ENCODE measurements at regions not wholly inside any gene's neighbourhood (a gene's known extent, or its start where the extent isn't known, plus 50 kb on each side); places are given as distances from the start of the nearest gene placed in this dataset.
"Not testable (repeated sequence)": the region's sequence is repeated elsewhere in the genome, so short reads cannot be mapped to it uniquely, and the experiment has no call there.

DNA sequence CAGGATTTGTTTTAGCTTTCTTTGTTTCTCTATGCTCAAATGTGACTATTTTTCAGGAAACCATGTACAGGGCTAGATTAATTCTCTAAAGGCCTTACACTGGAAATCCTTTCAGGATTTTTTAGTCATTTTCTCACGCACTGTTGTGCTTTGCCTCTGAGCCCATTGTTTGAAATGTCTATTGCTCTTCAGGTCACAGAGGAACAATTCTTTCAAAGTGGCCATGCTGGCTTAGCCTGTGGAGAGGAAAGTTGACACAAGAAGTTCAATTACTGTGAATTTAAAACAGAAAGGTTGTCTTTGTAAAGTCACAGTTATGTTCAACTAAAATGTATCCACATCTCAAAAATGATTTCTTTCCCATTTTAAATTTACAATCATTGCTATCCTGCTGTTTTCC, 1071.7 kb upstream of the POT1 start:
- no peak for DNase-seq (ENCODE audit: low read depth in 2 of 2)

DNA sequence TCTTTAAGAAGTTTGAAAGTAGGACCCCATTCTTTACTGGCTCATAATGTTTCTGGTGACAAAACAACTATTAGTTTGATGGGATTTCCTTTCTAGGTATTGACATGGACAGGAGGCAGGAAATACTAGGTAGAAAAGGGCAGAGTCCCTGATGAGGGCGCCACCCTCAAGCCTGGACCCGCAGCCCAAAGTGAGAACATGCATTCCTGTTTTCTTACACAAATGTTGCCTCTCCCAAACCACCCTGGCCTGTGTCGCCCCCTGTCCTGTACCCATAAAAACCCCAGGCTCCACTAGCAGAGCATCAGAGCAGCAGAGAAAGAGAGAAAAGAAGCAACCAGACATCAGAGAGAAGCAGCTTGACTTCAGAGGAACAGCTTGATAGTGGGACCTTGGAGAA, 1055.2 kb upstream of the POT1 start:
- no peak for DNase-seq (ENCODE audit: low read depth in 2 of 2)

DNA sequence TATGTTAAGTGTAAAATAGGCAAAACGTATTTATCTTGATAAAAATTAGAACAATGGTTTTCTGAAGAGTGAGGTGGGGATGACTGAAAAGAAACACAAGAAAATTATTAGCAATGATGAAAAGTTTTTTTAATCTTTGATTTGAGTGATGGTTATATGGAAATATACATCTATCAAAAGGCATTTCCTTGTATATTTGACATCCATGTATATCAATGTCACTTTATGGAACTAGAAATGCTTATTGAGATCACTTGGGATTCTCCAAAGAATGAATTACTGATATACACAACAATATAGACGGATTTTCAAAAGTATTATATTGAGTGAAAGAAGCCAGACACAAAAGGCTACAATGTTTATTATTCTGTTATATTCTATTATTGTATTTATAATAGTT, 1042.0 kb upstream of the POT1 start:
- no peak for DNase-seq (ENCODE audit: low read depth in 2 of 2)

DNA sequence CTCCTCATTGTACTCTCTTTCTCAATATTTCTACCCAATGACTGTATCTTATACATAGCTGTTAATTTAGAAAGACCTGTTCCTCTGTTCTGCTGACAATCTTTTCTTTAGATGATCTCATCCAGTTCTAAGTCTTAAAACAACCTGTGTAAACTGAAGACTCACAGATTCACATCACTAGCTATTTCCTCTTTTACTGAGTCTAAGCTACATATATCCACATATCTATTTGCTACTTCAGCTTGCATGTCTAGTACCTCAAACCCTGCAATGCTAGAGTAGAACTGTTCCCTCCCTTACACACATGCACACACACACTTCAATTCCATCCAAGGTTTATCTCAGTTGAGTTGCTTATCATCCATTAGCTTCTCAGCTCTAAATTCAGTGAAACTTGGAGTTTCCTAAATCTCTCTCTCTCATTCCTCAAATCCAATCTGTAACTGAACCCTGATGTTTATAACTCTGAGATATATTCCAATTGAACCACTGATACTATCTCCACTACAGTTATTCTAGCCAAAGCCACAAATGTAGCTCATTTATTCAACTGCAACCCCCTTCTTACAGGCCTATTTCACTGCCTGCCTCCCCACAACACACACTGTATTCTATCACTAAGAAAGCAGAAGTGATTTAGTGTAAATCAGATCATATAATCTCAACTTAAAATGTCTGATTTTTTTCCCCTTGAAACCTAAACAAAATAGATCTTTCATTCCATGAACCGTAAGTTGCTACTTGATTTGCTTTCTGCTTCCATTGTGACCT, 1036.8 kb upstream of the POT1 start:
- no peak for DNase-seq (ENCODE audit: low read depth in 2 of 2)

DNA sequence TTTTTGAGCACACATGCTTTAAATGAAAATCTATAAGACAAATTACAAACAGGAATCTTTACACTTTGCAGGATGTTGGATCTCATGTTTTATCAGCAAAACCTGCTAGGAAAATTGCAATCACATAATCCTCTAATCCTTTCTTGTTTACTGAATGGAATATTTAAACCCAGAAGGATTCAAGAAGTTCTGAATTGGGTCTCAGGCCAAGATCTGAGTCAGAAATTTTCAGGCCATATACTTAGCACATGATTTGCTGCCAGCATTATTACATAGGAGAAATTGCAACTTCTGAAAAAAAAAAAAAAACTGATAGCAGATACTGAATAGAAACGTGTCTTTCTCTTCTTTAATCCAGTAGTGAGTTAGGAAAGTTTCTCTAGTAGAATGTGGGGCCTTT, 1005.3 kb upstream of the POT1 start:
- DNase-seq (ENCODE audit: low read depth in 2 of 2) = no peak

DNA sequence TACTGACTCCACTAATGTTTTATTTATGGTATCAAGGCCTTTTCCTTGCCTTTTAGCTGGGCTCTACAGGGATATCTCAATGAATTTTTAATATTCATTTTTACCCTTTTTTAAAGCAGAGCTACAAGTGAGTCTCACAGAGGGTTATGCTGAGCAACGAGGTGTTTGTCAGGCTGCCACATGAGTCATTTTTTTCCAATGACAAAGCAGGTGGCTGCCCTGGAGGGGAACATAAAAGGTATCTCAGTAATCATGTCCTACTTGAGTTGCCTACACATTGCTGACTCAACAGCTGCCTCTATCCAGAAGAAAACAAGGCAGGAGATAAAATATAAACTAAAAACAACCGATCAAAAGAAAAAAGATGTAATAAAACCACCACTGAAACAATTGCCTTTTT, 1004.9 kb upstream of the POT1 start:
- no peak for DNase-seq (ENCODE audit: low read depth in 2 of 2)

DNA sequence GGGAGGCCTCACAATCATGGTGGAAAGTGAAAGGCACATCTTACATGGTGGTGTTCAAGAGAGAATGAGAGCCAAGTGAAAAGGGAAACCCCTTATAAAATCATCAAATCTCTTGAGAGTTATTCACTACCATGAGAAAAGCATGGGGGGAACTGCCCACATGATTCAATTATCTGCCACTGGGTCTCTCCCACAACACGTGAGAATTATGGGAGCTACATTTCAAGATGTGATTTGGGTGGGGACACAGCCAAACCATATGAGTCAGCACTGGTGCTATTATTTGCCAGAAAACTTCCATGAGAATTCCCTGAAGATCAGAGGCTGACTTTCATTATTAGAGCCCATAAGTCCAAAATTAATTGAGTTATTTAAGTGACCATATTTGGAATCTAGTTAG, 1001.2 kb upstream of the POT1 start:
- no peak for DNase-seq (ENCODE audit: low read depth in 2 of 2)

DNA sequence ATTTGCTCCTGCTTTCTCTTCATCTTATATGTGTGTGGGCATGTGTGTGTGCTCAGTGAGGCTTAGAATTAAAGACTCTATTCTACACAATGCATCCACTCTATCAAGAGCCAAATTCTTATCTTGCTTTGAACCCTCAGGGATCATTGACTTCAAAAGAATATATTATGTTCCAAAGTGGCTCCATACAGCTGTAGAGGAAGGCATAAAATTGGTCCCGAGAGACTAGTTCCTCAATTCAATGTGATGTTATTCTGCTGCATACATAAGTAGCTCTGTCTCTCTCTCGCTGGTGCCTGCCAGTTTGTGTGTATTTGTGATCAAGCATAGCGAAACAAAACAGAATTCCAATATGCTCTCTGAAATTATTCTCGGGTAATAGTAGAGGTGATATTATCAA, 997.9 kb upstream of the POT1 start:
- DNase-seq (ENCODE audit: low read depth in 2 of 2) = no peak

DNA sequence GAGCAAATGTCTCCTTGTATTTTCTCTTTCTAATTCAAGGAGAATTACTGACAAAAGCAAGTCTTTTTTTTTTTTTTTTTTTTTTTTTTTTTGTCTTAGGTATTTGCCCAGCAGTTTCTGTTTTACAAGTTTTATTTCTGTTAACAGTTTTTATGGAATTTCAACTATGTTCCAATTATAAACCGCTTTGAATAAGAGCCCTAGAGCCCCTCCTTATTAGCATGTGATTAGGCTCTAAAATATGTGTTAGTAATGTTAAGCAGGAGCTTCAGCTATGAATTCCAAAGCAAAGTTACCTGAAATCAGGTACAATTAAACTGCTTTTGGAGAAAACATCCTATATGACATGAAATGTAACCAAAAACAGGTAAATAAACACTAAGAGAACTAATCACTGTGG, 997.0 kb upstream of the POT1 start:
- no peak for DNase-seq (ENCODE audit: low read depth in 2 of 2)

DNA sequence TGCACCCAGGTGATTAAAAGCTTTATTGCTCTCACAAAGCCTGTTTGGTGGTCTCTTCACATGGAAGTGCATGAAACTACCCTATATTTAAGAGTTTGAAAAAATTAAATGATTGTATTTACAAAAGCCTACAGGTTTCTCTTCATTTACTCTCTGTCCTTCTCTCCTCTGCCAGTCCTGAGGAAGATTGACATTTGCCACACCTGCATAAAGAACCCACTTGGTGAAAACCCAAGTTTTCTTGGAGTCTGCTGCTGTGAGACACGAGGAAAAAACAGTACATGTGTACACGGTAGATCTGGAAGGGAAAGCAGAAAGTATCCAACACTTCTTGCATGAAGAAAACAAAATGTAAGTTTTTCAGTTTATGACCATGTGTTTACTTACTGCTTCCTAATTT, 994.4 kb upstream of the POT1 start:
- no peak for DNase-seq (ENCODE audit: low read depth in 2 of 2)

DNA sequence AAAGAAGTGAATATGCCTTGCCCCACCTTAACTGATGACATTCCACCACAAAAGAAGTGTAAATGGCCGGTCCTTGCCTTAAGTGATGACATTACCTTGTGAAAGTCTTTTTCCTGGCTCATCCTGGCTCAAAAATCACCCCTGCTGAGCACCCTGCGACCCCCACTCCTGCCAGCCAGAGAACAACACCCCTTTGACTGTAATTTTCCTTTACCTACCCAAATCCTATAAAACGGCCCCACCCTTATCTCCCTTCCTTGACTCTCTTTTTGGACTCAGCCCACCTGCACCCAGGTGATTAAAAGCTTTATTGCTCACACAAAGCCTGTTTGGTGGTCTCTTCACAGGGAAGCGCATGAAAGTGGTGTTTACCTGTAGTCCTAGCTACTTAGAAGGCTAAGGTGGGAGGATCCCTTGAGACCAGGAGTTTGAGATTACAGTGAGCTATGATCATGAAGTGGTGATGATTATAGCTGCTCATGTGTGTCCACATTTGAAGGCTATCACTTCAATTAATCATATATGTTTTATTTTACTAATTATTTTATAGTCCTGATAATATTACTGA, 985.8 kb upstream of the POT1 start:
- not testable (repeated sequence) for DNase-seq (ENCODE audit: low read depth in 2 of 2)

DNA sequence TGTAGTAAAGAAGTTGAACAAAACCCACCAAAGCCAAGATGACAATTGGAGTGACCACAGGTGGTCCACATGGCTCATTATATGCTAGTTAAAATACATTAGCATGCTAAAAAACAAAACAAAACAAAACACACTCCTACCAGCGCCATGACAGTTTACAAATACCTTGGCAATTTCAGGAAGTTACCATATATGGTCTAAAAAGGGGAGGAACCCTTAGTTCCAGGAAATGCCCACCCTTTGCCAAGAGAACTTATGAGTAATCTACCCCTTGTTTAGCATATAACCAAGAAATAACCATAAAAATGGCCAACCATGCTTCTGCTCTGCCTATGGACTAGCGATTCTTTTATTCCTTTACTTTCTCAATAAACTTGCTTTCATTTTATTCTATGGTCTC, 979.1 kb upstream of the POT1 start:
- DNase-seq (ENCODE audit: low read depth in 2 of 2) = no peak

DNA sequence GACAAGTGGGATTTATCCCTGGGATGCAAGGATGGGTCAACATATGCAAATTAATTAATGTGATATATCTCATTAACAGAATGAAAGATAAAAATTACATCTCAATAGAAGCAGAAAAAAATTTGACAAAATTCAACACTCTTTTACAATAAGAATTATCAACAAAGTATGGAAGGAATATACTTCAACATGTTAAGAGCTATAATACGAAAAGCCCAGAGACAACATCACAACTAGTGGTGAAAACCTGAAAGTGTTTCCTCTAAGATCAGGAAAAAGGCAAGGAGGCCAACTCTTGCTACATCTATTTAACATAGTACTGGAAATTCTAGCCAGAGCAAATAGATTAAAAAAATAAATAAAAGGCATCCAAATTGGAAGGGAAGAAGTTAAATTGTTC, 970.0 kb upstream of the POT1 start:
- no peak for DNase-seq (ENCODE audit: low read depth in 2 of 2)

DNA sequence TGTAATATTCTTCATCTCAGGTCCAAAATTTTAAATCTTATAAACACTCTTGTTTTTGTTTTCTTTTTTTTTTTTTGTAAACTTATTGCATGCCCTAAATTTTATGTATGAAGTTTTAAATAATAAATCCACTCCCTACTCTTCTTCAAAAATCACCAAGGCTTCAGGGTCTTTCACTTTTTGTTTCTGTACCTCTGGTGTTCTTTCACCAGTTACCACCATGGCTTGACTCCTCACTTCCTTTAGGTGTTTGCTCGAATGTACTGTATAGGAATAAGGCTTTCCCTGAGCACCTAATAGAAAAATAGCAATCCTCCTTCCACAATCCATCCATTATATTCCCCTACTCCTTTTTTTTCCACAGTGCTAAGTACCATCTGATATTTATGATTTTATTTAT, 962.8 kb upstream of the POT1 start:
- no peak for DNase-seq (ENCODE audit: low read depth in 2 of 2)

DNA sequence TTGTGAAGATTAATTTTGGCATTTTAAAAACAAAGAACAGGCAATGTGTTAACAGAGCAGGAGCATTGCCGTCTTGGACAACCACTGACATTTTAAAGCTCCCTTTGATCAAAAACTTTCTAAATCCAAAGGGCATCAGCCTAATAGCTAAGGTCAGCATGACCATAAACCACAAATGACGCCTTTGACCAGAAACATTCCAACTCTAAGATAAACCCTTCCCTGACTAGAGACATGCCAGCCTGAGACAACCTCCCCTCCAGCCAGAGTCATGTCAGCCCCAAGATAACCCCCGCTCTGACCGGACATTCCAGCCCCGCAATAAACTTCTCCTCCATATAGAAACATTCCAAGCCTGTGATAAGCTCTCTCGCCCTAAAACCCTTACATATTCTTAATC, 949.4 kb upstream of the POT1 start:
- no peak for DNase-seq (ENCODE audit: low read depth in 2 of 2)

DNA sequence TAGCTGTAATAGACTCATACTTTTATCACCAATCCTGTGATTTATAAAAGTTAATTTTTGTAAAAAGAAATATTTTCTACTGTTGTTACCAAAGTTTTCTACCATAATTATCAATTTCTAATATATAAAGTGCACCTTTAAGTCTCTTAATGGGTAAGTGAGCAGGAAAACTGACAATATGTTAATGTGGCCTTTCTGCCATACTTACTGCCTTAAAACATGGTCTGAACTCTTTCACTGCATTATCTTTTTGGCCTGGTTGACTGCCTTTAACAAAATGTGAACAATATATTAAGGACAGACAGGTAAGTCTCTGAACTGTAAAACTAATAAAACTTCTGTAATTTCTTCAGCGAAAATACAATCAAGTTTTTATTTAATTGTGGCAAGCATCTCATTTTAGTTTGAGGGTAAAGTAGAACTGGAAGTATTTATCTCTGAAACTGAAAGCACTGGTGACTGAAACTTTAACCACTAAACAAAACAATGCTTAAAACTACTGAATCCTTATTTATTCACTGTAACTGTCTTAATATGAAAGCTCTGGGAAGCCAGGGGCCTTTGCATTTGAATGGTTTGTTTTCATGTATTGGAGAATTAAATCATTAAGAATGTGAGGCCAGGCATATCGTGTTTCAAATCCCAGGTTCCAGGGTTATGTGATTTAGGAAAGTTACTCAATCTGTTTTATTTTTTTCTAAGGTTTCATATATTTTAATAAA, 948.8 kb upstream of the POT1 start:
- no peak for DNase-seq (ENCODE audit: low read depth in 2 of 2)

DNA sequence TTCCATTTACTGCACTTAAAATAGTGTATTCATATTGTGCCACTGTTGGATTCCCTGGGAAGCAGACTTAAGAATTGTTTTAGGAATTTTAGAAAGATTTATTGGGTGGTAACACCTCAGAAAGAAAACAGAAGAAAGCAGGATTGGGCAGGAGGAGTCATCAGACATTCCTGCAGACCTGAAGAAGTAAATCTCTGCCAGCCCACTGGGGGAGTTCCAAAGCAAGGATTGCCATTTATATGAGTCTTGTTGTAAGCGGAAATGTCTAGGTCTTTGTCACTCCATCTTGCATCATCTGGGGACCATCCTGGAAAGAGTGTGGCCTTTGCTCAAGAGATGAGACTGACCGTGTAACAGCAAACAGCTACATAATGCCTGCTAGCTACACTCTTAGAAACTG, 947.6 kb upstream of the POT1 start:
- DNase-seq (ENCODE audit: low read depth in 2 of 2) = no peak

DNA sequence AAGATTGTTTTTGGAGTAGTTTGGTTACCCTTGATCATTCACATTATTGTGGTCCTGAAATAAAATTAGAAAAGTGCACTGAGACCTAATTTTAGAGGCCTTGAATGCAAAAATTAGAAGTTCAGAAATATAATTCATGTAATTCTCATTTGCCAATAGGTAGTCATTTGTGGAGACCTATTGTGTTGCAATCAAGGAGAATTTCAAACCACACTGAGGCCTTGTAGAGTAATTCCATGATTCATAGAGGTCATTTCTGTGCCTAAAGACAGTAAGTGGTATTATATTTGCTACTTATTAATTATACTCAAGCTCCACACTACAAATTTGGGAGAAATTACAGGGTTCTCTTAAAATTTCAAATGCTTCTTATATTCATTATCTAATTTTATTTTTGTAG, 946.8 kb upstream of the POT1 start:
- no peak for DNase-seq (ENCODE audit: low read depth in 2 of 2)

DNA sequence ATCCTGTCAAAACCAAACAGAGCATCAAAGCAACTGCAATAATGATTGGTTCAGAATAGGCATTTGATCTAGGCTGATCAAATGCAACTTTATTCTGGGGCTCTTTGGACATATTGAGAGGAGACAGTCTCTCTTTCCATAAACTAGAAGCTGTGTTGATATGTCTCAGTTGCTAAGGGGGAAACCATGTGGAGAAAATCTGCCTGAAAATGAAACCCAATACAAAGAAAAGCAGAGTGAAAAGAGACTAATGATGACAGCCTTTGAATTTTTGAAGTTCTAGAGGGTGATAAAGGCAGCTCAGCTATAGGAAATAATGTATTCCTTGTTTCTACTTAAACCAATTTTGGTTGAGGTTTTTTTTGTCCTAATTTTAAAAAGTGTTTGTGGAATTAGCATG, 941.8 kb upstream of the POT1 start:
- no peak for DNase-seq (ENCODE audit: low read depth in 2 of 2)

DNA sequence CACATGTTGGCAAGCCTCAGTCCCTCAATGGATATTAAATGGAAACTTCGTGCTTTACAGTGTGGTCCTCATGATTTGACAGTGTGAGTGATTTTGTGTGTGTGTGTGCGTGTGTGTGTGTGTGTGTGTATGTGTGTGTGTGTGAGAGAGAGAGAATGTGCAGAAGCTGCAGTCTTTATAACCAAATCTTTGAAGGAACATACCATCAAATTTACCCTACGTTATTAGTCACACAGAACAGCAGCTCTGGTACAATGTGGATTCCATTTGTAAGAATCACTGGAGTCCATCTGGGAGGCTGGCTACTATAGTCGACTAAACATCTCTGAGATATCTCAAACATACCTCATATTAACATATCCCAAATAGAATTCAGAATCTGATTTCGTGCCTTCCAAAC, 928.0 kb upstream of the POT1 start:
- DNase-seq (ENCODE audit: low read depth in 2 of 2) = peak in 1 of 2 experiments; percentile 0

DNA sequence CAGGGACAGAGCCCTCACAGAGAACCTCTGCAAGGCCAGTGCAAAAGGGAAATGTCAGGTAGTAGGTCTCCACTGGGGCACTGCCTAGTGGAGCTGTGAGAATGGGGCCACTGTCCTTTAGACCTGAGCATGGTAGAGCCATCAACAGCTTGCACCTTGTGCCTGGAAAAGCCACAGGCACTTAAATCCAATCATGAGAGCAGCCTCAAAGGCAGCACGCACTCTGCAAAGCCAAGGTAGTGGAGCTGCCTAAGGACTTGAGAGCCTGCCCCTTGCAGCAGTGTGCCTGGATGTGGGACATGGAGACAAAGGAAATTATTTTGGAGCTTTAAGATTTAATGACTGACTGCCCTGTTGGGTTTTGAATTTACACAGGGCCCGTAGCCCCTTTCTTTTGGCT, 918.5 kb upstream of the POT1 start:
- DNase-seq (ENCODE audit: low read depth in 2 of 2) = no peak

DNA sequence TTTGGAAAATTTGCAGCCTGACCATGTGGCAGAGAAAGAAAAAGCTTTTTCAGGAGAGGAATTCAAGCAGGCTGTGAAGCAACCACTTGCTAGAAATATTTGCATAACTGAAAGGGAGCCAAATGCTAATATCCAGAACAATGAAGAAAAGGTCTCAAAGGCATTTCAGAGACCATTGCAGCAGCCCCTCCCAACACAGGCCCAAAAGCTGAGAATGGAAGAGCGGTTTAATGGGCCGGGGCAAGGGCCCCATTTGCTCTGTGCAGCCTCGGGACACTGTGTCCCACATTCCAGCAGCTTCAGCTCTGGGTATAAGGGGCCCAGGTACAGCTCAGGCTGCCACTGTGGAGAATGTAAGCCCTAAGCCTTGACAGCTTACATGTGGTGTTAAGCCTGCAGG, 918.1 kb upstream of the POT1 start:
- DNase-seq (ENCODE audit: low read depth in 2 of 2) = no peak

DNA sequence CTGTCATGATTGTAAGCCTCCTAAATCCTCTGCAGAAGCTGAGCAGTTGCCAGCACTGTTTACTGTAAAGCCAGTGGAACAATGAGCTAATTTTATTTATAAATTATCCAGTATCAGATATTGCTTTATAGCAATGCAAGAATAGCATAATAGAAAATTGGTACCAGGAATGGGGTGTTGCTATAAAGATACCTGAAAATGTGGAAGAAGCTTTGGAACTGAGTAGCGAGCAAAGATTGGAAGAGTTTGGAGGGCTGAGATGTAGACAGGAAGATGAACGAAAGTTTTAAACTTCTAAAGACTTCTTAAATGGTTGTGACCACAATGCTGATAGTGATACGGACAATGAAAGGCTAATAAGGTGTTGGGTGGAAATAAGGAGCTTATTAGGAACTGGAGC, 917.4 kb upstream of the POT1 start:
- no peak for DNase-seq (ENCODE audit: low read depth in 2 of 2)

All from fibroblast of skin of left quadriceps (primary cell).